Ureter (tissue), 1 donor: ENCODE measurements at regions not wholly inside any gene's neighbourhood (a gene's known extent, or its start where the extent isn't known, plus 50 kb on each side); places are given as distances from the start of the nearest gene placed in this dataset.

ENCODE experiments used
- DNase-seq: peaks from one replicate; pipeline ENCODE4 v3.0.0-alpha.2; 2020; ENCODE audit warnings: low spot score
- donor health status: DM: yes; HTN: yes; CAD: no.

DNA sequence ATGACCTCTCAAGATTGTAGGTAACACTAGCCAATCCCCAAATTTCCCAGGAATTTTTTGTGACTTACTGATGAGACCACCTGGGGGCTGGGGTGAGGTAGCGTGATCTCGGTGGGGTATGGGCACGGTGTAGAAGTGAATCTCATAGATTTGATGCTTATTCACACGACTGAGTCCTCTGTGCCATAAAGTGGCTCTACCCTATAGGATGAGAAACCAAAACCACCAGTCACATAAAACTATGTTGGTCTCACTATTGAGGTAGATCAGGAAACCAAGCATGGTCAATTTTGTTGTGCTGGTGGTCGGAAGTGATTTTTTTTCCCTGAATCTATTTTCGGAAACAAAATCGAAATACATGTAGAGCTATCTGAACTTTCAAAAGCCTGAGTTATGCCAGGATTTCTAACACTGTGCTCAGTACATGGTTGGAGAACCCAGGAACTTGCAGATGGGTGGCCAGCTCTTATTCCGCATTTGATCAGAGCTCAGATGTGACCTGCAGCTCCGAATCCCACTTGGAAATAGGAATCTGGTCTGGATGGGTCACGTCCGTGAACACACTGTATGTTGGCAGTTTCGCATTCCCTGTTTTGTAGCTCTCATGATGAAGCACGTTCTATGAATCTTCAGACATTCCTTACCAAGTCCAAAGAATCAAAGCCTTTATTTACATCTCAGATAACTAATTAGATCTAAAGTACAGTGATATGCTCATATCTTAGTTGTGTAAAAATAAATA, 261.5 kb downstream of the KLF6 start:
- no peak for DNase-seq

DNA sequence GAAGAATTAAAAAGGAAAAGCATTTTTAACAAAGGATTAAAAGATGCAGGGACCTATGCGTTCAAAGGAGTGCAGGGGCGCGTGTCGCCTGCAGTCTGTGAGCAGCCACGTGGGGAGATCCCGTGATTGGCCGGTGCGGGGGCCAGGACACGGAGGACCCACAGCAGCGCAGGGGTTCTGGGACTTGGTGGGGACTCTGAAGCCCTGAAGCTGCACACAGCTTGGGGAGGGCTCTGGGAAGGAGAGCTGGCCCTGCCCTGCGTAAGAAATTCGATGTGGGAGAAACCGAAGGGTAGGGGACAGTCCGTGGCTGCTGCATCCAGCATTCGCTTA, 268.1 kb downstream of the KLF6 start:
- no peak for DNase-seq

DNA sequence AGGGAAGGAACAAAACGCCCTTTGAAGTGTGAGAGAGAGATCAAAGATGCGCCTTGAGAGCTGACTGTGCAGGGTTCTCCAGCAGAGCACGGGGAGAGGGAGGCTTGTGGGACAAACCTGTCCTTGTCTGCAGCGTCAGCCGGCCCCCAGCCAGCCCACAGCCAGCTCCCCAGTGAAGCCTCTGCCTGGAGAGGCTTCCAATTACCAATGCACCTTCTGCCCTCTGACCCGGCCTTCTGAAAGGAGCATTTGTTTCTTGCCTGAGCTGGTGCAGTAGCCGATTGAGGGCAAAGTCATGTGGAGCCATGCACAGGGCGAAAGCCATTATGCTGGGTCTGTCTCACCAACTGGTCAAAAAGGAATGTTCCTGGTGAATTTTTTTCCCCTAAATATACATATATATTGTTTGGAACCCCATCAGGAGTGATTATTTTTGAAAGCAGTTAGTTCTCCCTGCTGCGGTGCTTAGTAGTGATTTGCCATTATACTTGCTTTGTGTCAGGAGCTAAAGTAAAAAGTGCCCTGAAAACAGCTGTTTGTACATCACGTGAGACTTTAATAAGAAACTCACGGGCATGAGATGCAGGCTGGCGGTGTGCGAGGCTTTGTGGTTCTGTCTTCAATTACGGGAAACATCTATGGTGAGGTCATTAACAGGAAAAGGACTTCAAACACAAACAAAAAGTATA, 268.6 kb downstream of the KLF6 start:
- no peak for DNase-seq

DNA sequence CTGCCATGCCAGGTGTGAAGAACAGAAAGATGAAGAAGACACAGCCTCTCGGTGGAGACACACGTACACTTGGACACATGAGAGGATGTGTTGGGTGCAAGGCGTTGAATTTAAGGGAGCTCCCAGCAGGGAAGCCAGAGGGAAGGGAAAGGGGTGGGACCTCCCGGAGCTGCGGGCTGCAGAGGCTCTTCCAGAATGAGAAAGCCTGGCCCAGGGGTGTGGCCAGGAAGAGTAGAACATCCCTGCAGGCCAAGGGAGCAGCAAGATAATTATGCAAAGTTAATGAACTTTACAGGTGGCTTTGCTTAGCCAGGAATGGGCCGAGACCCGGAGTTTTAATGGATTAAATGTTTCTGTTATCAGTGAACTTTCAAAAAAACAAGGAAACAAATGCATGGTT, 270.3 kb downstream of the KLF6 start:
- DNase-seq: no peak

DNA sequence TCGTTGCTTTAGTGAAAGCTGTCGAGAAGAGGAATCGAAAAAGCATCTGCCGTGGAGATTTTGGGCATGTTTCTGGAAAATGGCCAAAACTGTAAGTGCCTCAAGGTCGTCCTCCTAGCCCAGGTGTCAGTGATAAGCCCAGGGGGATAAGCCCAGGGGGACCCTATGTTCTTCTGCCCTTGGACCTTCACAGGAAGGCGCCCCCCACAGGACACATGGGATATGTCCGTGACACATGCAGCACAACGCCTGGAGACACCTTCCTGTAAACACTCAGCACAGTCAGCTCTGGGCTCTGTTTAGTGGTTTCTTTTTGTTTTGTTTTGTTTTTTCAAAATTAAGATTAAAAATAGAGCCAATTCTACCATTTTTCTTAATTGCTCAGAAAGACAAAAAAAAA, 272.7 kb downstream of the KLF6 start:
- DNase-seq: no peak

DNA sequence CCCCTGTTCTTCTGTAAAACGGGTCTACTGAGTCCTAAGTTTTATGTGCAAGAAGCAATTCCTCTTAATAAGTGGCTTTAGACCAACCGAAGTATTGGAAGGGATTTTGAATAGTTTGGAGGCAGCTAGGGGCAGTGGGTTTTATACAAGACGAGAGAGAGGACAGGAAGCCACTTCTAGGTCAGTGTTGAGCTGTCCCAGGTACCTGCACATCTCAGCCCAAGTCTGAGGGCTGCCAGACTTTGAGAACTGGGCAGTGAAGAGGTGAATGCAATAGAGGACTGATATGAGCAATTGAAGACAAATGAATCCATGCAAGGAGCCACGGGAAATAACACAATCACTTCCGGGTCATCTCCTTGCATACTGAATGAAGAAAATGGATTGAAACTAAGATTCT, 273.5 kb downstream of the KLF6 start:
- DNase-seq: no peak

DNA sequence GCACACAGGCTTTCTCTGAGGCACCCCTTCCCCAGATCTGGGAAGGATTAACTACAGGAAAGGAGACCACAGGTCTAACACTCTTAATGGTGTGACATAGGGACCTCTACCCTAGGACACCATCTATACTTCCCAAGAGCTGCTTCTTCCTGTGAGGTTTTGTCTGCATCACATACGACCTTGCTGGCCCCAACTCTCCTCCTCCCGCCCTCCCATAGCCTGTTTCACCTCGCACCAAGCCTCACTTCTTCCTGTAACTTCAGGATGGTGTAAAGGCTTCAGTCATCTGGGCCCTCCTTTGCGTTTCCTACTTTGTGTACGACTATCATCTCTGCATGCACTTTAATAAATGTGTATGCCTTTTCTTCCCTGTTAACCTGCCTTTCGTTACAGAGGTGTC, 274.3 kb downstream of the KLF6 start:
- no peak for DNase-seq

DNA sequence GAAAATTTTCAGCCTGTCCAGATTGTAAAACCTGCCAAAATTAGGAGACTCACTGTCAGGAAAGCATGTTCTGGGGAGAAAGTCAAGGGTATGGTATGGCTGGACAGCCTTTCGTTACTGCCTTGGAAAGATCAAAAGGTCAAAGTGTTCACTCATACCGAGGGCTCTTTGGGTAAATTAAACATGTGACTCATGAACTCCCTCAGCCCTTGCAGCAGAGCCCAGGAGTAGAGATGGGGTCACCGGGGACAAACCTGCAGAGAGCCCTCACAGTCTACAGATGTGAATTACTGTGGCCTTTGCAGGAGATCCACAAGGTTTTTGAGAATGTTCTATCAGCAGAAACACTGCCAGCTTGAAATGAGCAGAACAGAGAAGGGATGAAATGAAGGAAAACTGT, 275.7 kb downstream of the KLF6 start:
- no peak for DNase-seq

DNA sequence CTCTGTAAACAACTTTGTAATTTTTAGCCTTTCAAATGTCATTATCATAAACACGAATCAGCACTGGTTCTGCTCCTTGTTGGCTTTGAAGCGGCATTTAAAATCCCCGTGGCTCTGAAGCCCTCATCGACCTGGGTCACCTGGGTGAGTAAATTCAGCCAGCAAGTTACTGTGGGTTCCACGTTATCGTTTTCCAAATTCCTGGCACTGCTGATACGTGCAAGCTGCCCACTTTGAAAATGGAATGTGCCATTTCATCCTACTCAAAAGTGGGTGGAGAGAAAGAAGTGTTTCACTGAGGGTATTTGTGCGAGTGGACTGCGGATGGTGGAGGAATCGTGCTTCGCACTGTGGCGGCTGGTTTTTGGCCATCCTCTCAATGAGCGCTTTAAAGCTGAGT, 281.7 kb downstream of the KLF6 start:
- no peak for DNase-seq

DNA sequence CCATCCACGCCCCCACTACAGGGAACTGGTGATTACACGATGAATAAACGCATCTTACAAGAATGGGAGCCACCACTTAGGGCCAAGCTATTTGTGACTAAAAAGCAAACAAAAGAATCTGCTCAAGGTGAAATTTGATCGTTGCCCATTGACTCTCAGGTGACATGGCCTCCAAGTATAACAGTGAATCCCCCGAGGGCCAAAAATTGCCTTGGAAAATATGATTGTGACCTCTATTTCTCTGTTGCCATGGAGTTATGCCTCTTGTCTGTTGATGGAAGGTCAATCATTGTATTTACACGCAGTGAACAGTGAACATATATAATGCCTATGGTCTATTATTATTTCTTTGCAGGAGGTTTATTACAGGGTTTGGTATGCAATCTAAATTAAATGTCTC, 282.3 kb downstream of the KLF6 start:
- no peak for DNase-seq

DNA sequence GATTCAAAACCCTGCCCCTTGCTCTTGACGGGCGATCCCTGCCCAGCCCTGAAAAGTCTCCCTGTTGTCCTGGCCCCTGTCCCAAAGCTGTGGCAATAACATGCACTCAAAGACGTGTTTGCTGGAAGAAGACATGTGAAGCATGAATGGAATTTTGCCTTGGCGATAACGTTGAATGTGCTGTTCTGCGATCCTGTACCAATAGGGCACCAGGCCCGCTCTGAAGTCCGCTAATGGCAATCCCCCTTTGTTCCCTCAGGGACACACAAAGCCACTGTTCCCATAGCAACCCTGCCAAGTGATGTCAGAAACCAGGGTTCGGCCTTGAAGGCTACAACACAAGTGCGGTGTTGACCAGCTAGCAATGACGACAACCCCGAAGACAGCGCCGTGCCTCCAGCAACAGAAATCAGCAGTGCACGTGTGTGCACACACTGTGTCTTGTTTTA, 284.6 kb downstream of the KLF6 start:
- DNase-seq: no peak

DNA sequence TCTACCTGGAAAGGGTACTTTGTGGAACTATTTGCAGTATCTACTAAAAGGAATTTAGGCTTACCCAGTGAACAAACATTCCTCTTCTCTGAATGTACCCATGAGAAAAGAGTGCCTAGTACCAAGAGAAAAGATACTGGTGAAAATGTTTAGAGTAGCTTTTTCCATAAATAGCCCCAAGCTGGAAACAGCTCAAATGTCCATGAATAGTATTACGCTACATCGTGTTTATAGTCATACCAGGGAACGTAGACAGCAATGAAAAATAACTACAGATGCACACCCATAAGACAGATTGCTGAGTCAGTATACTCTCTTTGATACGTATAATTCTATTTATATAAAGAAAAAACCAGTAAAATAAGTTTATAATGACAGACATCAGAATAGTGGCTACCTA, 285.9 kb downstream of the KLF6 start:
- no peak for DNase-seq

DNA sequence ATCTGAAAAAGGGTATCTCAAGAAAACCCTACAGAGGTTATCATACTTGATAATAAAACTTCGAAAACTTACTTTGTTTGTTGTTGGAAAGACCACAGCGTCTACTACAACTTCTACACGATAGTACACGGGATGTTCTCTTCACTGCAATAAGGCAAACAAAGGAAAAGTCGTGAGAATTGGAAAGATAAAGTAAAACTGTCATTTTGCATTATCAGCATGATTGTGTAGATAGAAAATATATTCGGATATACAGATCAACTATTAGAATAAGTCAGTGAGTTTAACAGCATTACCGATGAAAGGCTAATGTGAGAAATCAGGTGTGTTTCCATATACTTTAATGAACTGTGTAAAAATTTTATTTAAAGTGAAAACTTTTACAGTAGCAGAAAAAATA, 287.4 kb downstream of the KLF6 start:
- DNase-seq: no peak

DNA sequence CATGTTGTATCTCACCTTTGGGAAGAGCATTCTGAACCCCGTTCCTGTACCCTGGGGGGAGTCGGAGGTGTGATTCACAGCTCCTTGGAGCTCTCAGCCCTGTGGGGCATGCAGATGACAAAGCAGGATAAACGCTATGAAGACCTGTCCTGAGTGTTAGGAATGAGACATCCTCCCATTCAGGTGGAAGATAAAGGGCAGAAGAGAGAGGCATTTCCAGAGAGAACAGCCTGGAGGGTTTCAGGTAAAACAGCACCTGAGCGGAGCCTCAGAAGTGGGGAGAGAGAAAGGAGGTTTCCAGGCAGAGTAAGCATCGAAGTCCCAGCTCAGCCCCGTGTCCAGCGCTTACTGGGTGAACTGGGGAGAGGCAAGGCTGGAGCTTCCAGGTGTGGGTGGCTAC, 288.9 kb downstream of the KLF6 start:
- no peak for DNase-seq

DNA sequence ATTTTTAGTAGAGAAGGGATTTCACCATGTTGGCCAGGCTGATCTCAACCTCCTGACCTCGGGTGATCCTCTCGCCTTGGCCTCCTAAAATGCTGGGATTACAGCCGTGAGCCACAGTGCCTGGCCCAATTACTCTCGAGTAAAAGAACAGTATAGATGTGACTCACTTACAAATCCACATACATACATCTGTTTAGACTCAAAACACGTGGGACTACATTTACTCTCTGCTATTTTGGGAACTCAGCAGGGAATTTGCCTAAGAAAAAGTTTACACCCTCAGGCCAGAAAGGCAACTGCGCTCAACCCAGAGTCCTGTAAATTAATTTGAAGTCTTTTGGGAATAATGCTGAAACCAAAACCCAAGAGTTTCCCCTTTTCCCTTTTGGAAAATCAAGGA, 289.7 kb downstream of the KLF6 start:
- DNase-seq: no peak

DNA sequence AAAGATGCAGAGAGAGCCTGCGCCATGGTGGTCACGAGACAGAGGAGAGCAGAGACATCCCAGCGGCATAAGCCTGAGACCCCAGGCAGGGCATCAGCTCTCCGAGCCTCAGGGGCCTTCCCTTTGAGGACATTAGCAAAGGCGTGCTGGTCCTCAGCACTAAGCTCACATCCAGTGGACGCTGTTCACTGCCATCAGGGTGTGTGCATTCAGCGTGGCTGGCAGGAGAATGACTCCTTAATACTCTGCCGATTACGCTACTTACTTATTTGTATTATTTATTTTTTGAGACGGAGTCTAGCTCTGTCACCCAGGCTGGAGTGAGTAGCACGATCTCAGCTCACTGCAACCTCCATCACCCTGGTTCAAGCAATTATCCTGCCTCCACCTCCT, 290.2 kb downstream of the KLF6 start:
- DNase-seq: no peak

DNA sequence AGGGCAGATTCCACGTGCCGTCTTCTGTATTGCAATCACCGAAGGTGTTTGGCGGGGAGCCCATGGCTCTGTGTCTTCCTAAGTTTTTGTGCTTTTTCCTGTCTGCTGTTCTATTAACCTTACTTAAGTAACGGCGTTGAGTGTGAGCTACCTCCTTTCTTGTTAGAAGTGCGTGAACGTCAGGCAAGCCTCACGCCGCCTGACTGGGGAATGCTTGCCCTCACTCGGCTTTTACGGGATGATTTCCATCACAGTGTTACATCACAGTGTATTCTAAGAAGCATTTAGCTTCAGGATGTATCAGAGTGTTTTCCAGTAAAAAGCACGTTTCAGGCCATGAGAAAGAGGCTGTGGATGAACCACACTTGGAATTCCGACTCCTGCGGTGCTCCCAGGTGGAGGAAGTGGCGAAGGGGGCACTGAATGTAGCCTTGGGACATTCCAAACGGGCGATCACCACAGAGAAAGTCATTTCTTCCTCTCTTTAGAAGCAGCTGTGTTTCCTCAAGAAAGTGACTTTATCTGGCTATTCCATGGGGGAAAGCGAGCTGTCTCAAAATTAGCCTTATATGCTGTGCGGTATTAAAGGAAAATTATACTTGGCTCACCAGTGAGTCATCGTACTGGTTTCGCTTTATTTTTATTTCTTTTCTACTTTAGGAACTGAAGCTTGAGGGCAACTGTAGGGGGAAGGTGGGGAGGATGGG, 290.7 kb downstream of the KLF6 start:
- DNase-seq: no peak

DNA sequence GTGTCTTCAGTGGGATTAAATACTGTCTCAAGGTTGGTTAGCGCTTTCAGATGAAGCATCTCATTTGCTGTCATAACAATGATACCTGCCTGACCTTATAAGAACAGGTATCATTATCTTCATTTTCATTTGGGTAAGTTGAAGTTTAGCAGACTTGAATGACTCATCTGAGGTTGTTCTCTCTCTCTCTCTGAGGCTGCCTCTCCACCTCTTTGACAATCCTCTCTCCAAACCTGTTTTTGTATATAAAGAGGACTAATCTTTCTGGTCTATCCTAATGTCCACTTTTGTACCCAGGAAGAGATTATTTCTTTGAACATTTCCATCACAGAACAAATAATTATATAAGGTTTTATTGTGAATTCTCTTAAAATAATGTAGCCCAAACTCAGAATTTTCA, 291.4 kb downstream of the KLF6 start:
- no peak for DNase-seq

DNA sequence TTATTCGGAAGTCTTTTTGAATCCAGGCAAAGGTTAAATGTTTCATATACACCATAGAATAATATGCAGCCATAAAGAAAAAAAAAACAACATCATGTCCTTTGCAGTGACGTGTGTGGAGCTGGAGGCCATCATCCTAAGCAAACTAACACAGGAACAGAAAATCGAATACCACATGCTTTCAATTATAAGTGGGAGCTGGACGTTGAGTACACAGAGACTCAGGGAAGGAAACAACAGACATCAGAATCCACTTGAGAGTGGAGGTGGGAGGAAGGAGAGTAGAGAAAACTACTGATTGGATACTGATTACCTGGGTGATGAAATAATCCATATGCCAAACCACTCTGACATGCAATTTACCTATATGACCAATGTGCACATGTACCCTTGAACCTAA, 293.4 kb downstream of the KLF6 start:
- no peak for DNase-seq

DNA sequence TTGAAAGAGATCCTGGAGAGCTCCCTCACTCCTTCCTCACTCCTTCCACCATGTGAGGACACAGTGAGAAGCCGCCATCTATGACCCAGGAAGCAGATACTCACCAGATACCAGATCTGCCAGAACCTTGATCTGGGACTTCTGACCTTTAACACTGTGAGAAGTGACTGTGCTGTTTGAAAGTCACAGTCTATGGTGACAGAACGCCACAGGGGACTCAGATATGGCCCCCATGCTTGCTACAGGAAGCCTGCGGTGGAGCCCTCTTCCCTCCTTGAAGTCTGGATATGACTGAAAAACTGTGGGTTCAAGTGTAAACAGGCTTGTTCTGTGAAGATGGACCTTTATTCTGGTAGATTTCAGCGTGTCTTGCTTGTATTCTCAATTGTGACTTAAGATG, 297.8 kb downstream of the KLF6 start:
- DNase-seq: no peak

DNA sequence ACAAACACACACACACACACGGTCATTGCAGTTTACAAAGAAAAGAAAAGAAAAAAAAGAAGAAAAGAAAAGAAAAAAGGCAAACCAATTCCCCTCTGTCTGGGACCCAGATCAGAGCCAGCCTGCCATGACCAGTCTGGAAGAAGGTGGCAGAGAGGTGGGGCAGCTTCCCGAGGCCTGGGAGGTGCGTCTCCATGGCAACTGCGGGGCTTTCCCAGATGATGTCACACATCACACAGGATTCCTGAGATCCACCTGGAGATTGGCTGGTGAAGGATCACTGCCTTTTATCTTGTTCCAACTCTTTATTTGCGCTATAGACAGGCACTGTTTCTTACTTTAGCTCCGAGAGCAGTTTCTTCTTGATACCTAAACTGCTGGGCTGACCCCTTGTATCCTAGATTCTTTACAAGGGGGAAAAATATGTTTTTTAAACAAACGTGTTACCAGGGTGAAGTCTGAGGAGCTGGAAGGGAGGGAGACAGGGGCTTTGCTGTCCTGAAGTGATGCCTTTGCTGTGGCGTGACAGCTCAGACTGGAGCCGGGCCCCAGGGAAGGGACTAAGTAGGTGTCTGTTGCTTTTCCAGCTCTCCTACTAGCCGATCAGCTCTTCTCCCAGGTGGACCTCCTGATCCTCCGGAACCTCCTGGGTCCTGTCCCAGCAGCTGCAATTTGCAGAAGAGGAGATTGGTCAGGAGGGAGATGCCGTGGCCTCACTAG, 298.5 kb downstream of the KLF6 start:
- peak; percentile 79 for DNase-seq

DNA sequence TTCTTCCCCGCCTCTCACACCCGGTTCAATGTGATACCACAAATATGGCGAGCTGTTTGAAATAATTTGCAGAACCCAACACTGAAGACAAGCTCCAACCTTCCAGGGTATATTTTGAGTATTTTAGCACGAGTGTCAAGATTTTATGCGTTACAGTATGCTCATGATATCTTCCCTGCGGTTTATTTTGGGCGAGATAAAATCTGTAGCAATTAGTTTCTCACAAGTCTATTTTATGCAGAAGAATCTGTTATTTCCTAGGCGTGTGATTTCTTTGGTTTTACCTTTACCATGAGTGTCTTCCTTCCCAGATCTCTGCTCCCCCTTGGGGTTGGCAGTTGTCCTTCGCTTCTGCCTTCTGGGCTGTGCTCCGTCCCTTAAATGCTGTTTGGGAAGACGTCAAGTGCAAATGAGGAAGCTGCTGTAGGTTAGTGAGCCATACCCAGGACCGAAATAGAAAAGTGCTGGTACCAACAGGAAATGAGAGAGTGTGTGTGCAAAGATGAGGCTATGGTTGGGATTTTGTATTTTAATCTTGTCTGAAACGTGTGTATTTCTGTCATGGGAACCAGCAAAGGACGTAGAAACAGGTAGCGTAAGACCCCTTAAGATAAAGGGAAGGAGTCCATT, 299.8 kb downstream of the KLF6 start:
- DNase-seq: no peak
